ENCODE measurements at regions not wholly inside any gene's neighbourhood (a gene's known extent, or its start where the extent isn't known, plus 50 kb on each side); places are given as distances from the start of the nearest gene placed in this dataset.

DNA sequence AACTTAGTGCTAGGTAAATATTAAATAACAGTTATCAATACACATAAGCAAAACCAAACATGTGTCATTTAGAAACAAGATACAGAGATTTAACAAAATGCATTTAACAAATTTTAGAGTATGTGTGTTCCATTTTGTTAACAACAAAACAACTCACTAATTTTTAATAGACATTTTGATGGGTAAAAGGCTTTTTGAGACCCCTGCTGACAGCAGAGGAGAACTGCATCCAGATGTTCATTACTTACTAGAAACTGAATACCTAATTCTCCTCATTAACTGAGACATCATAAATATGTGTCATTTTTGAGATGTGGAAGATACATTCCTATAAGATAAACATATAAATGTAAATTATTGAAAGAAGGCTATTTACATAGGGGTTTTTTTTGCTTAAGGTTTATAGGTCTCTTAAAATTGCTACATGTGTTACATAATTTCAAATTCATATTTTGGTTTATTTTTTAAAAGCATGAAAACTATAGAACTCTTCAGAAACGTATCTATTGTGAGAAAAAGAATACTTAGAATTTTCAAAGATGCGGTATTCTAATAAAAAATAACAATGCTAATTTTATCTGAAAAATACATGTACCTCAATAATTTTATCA lies 1009.8 kb downstream of the TUSC7 start:
- in situ Hi-C loops (cut with HindIII; ENCODE audit: low sequenced_read_pairs), result no loop called here
- no peak for DNase-seq (ENCODE audit: low spot score)

GRCh38 chr3:117721866-117722265 lies 1012.3 kb downstream of the TUSC7 start:
- in situ Hi-C loops (cut with HindIII; ENCODE audit: low sequenced_read_pairs), result no loop called here
- DNase-seq (ENCODE audit: low spot score), result no peak

GRCh38 chr3:117722856-117723255 lies 1013.3 kb downstream of the TUSC7 start:
- in situ Hi-C loops (cut with HindIII; ENCODE audit: low sequenced_read_pairs), result no loop called here
- DNase-seq (ENCODE audit: low spot score), result no peak

GRCh38 chr3:117723825-117724224 lies 1014.2 kb downstream of the TUSC7 start:
- in situ Hi-C loops (cut with HindIII; ENCODE audit: low sequenced_read_pairs), result no loop called here
- DNase-seq (ENCODE audit: low spot score), result no peak

DNA sequence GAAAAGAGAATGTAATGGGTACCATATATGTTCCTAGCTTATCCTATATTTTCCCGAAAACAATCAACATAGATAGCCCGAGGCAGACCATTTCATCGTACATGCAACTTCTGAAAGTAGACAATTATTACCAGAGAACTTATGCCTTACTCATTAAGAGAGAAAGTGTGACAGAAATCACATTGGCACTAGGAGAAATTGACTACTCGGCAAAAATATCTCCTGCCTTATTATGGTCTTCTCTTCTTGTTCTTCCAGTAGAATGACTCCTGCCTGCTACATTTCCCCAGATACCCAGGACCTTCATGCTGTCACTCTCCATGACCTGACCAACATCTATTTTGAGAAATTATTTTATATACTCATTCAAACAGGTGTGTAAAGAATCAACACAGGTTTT lies 1015.7 kb downstream of the TUSC7 start:
- in situ Hi-C loops (cut with HindIII; ENCODE audit: low sequenced_read_pairs), result no loop called here

GRCh38 chr3:117726776-117727175 lies 1017.2 kb downstream of the TUSC7 start:
- no peak for DNase-seq (ENCODE audit: low spot score)
- in situ Hi-C loops (cut with HindIII; ENCODE audit: low sequenced_read_pairs), result no loop called here

More for the DNA sequence above, 1015.7 kb downstream of the TUSC7 start:
- DNase-seq (ENCODE audit: low spot score), result no peak

- in situ Hi-C loops (cut with HindIII; ENCODE audit: low sequenced_read_pairs), result no loop called here
- no peak for DNase-seq (ENCODE audit: low spot score)
Observed at GRCh38 chr3:117728226-117728625, 1018.6 kb downstream of the TUSC7 start.

DNA sequence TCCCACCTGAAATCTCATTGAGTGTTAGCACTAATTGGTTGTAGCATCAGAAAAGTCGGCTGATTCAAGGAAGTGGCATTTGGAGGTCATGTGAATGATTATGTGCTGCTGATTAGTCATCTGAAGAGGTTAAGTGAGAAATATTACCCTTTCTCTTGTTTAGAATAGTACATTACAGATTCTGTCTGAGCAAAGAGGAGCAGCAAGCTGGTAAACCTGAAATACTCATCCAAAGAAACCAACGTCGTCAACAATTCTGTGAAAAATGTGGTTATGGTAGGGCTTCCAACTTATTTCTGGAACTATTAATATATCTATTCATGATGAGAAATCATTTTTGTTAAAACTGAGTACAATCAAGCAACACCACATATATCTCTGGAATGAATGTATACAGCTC lies 1024.9 kb downstream of the TUSC7 start:
- DNase-seq (ENCODE audit: low spot score), result no peak
- in situ Hi-C loops (cut with HindIII; ENCODE audit: low sequenced_read_pairs), result no loop called here

DNA sequence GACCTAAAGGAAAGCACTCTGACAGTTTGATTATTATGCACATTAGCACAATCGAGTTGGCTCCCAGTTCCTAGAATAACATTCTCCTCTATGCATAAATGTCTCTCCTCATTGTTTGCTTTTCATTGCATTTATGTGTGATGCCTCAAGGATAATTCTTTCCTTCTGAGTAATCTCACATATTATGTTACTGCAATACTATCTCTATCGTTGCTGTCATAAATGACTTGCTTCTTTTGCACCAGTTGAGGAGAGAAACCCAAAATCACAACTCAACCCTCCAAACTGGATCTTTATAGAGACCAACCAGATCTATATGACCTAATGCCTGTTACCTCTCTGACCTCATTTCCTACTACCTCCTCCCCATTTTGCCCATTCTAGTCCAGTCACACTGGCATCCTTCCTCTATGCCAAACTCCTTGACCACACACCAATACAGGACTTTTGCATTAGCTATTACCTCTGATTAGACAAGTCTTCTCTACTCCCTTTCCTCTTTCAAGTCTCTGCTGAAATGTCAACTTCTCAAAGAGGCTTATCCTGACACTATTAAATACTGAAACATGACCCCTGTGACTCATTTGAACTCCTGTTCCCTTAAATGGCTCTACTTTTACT lies 1026.0 kb downstream of the TUSC7 start:
- no peak for DNase-seq (ENCODE audit: low spot score)
- in situ Hi-C loops (cut with HindIII; ENCODE audit: low sequenced_read_pairs), result no loop called here

GRCh38 chr3:117736846-117737245 lies 1027.3 kb downstream of the TUSC7 start:
- no peak for DNase-seq (ENCODE audit: low spot score)
- in situ Hi-C loops (cut with HindIII; ENCODE audit: low sequenced_read_pairs), result no loop called here

GRCh38 chr3:117743993-117744392 lies 1034.4 kb downstream of the TUSC7 start:
- in situ Hi-C loops (cut with HindIII; ENCODE audit: low sequenced_read_pairs), result no loop called here
- peak; percentile 27 for DNase-seq (ENCODE audit: low spot score)

DNA sequence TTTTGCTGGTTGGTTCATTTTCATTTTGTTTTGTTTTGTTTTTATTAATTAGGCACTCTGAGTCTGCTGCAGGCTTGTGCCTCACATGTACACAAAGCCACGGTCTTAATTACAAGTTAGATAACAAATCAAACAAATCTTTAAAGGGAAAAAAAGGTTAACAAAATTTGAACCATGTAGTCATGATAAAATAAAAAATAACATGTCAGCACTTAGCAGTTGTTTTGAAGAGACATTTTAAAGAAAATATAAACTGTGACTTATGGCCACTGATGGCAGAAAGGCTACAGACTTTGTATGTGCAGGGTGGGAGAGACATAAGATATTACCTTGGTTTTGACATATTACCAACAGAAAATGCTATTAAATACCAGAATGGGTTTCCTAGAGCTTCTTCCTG lies 1035.4 kb downstream of the TUSC7 start:
- in situ Hi-C loops (cut with HindIII; ENCODE audit: low sequenced_read_pairs), result no loop called here

GRCh38 chr3:117745516-117745915 lies 1035.9 kb downstream of the TUSC7 start:
- in situ Hi-C loops (cut with HindIII; ENCODE audit: low sequenced_read_pairs), result no loop called here

More for the DNA sequence above, 1035.4 kb downstream of the TUSC7 start:
- no peak for DNase-seq (ENCODE audit: low spot score)

DNA sequence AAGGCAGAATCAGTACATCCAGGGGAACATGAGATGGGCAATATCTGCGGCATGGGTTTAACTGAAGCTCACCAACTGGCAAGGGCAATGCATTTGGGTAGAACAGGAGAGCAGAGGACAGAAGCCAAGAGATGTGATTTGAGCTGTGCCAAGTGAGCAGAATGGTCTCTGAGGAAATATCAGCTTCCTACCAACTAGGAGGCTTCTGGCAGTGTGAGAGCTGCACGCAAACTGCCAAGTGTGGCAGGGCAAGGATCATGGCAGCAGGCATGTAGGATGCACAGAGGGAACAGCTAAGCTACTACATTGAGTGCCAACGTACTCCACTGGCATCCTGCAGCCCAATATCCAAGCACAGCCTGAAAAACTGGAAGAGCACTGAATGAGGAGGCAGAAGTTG lies 1036.5 kb downstream of the TUSC7 start:
- peak; percentile 90 for DNase-seq (ENCODE audit: low spot score)
- in situ Hi-C loops (cut with HindIII; ENCODE audit: low sequenced_read_pairs), result no loop called here

More at GRCh38 chr3:117745516-117745915, 1035.9 kb downstream of the TUSC7 start:
- no peak for DNase-seq (ENCODE audit: low spot score)

GRCh38 chr3:117748131-117748530 lies 1038.6 kb downstream of the TUSC7 start:
- no peak for DNase-seq (ENCODE audit: low spot score)
- in situ Hi-C loops (cut with HindIII; ENCODE audit: low sequenced_read_pairs), result no loop called here

GRCh38 chr3:117750674-117751269 lies 1041.2 kb downstream of the TUSC7 start:
- in situ Hi-C loops (cut with HindIII; ENCODE audit: low sequenced_read_pairs), result no loop called here
- DNase-seq (ENCODE audit: low spot score), result no peak

DNA sequence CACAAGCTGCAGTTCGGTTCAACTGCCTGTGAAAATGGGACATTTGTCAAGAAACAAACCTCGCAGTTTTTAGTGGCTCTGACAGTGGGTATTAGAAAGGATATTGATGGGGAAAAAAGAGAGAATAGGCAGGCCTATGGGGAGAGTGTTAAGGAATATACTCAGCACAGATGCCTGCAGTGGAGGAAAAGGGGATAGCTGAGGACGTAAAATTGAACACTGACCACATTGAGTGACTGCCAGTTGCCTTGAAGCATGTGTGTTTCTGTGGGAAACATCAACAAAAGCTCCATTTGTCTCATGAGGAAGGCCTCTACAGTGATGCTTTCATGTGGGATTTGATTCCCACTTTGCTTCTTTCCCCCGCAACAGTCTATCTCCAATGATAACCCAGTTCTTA lies 1042.1 kb downstream of the TUSC7 start:
- DNase-seq (ENCODE audit: low spot score), result no peak
- in situ Hi-C loops (cut with HindIII; ENCODE audit: low sequenced_read_pairs), result no loop called here

GRCh38 chr3:117752984-117753717 lies 1043.6 kb downstream of the TUSC7 start:
- in situ Hi-C loops (cut with HindIII; ENCODE audit: low sequenced_read_pairs), result no loop called here
- no peak for DNase-seq (ENCODE audit: low spot score)

DNA sequence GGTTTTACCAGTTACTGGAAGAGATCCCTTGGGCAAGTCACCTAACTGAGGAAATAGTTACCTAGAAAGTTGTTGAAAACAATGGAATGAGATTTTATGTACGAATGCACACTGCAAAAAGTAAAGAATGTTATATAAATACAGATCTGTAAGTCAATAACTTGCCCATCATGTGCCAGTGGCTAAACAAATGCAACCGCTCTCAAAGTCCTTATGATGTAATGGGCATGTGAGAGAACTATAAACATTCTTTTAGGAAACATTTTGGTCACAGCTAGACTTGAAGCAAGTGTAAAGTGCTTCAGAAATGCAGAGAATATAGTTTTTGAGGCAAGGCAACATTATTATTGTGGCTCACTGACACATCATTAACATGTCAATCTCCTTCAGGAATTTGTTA lies 1044.5 kb downstream of the TUSC7 start:
- no peak for DNase-seq (ENCODE audit: low spot score)
- in situ Hi-C loops (cut with HindIII; ENCODE audit: low sequenced_read_pairs), result no loop called here

DNA sequence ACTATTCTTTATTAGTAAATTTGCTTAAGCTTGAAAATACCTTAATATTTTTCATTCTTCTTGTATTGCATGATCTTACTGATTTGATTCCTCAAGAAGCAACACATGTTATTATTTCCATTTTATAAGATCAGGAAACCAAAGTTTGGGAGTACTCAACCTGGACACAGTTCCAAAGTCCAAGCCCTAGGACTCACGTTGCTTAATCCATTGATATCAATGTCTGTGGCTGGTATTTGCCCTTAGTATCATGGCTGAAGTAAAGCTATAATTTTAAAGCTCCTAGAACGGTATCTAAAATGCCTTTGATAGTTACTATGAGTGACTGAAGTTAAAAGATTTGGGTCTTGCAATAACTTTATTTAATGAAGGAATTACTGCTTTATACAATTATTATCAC lies 1045.3 kb downstream of the TUSC7 start:
- no peak for DNase-seq (ENCODE audit: low spot score)
- in situ Hi-C loops (cut with HindIII; ENCODE audit: low sequenced_read_pairs), result no loop called here

Data from G401 (cell line).